SK-N-SH treated with all-trans-retinoic acid at 6 μM for 48 hours (cell line): ENCODE measurements at regions not wholly inside any gene's neighbourhood (a gene's known extent, or its start where the extent isn't known, plus 50 kb on each side); places are given as distances from the start of the nearest gene placed in this dataset.

ENCODE experiments used
- ATAC-seq: fragments of 200-7000 bp; cut with Tn5 transposase; 3 replicates; pipeline ENCODE4 v1.9.1; 2020; ENCODE audit warnings: mild to moderate bottlenecking, moderate library complexity
- ARNTL ChIP-seq: fragments of 450-650 bp; formaldehyde crosslinking; IDR thresholded peaks from 2 replicates; pipeline ENCODE4 v1.5.0; 2020; ENCODE audit warnings: low read depth, mild to moderate bottlenecking, moderate library complexity, borderline replicate concordance
- BACH2 ChIP-seq: fragments of 250-450 bp; sonication (Bioruptor Pico); IDR thresholded peaks from 2 replicates; pipeline ENCODE4 v1.9.0; 2021; ENCODE audit warnings: mild to moderate bottlenecking, borderline replicate concordance
- CREB5 ChIP-seq: fragments of 250-450 bp; sonication (Bioruptor Pico); IDR thresholded peaks from 2 replicates; pipeline ENCODE4 v1.5.1; 2020; ENCODE audit warnings: low read depth, mild to moderate bottlenecking, moderate library complexity
- CSDC2 ChIP-seq: fragments of 250-450 bp; sonication (Bioruptor Pico); IDR thresholded peaks from 2 replicates; pipeline ENCODE4 v1.5.0; 2020; ENCODE audit warnings: mild to moderate bottlenecking, moderate library complexity
- ESRRG ChIP-seq: fragments of 250-450 bp; sonication (Bioruptor Pico); IDR thresholded peaks from 2 replicates; pipeline ENCODE4 v1.6.1; 2021; ENCODE audit warnings: mild to moderate bottlenecking
- ISL1 ChIP-seq: fragments of 250-450 bp; sonication (Bioruptor Pico); IDR thresholded peaks from 2 replicates; pipeline ENCODE4 v2.1.2; 2022; ENCODE audit warnings: mild to moderate bottlenecking, moderate library complexity
- OSR1 ChIP-seq: fragments of 250-450 bp; sonication (Bioruptor Pico); IDR thresholded peaks from 2 replicates; pipeline ENCODE4 v1.8.0; 2022; ENCODE audit warnings: moderate library complexity, mild to moderate bottlenecking, inconsistent platforms
- RARB ChIP-seq: fragments of 250-450 bp; sonication (Bioruptor Pico); IDR thresholded peaks from 2 replicates; pipeline ENCODE4 v1.8.0; 2021; ENCODE audit warnings: mild to moderate bottlenecking, moderate library complexity
- SNAI2 ChIP-seq: fragments of 250-450 bp; sonication (Bioruptor Pico); IDR thresholded peaks from 2 replicates; pipeline ENCODE4 v1.5.0; 2020; ENCODE audit warnings: mild to moderate bottlenecking, moderate library complexity
- TOX ChIP-seq: fragments of 250-450 bp; sonication (Bioruptor Pico); IDR thresholded peaks from 2 replicates; pipeline ENCODE4 v1.8.0; 2021; ENCODE audit warnings: mild to moderate bottlenecking, moderate library complexity, borderline replicate concordance
- ZC3H10 ChIP-seq: fragments of 250-450 bp; sonication (Bioruptor Pico); IDR thresholded peaks from 2 replicates; pipeline ENCODE4 v1.5.1; 2021; ENCODE audit warnings: mild to moderate bottlenecking, moderate library complexity
- ZNF565 ChIP-seq: fragments of 450-650 bp; formaldehyde crosslinking; conservative IDR thresholded peaks from 2 replicates; pipeline ENCODE4 v1.5.0; 2020; ENCODE audit warnings: low read depth, mild to moderate bottlenecking, moderate library complexity
- TF ChIP-seq, protein P1 (sequence below): fragments of 250-450 bp; sonication (Bioruptor Pico); IDR thresholded peaks from 2 replicates; pipeline ENCODE4 v1.8.0; 2021; ENCODE audit warnings: low read depth, mild to moderate bottlenecking, moderate library complexity, borderline replicate concordance
- TF ChIP-seq, protein P2 (sequence below): fragments of 250-450 bp; sonication (Bioruptor Pico); IDR thresholded peaks from 2 replicates; pipeline ENCODE4 v1.8.0; 2020; ENCODE audit warnings: mild to moderate bottlenecking, moderate library complexity, borderline replicate concordance
- TF ChIP-seq, protein P3 (sequence below): fragments of 250-450 bp; sonication (Bioruptor Pico); IDR thresholded peaks from 2 replicates; pipeline ENCODE4 v1.5.1; 2021; ENCODE audit warnings: mild to moderate bottlenecking, moderate library complexity
- TF ChIP-seq, protein P4 (sequence below): fragments of 250-450 bp; sonication (Bioruptor Pico); IDR thresholded peaks from 2 replicates; pipeline ENCODE4 v1.5.0; 2020; ENCODE audit warnings: mild to moderate bottlenecking, moderate library complexity

- no peak for TF ChIP-seq ZNF565 (CRISPR knock-in tag)
- no peak for TF ChIP-seq ISL1 (CRISPR knock-in tag)
- ATAC-seq: no peak
Measured at GRCh38 chr5:51539232-51539631, 156.0 kb downstream of the ISL1 start.

DNA sequence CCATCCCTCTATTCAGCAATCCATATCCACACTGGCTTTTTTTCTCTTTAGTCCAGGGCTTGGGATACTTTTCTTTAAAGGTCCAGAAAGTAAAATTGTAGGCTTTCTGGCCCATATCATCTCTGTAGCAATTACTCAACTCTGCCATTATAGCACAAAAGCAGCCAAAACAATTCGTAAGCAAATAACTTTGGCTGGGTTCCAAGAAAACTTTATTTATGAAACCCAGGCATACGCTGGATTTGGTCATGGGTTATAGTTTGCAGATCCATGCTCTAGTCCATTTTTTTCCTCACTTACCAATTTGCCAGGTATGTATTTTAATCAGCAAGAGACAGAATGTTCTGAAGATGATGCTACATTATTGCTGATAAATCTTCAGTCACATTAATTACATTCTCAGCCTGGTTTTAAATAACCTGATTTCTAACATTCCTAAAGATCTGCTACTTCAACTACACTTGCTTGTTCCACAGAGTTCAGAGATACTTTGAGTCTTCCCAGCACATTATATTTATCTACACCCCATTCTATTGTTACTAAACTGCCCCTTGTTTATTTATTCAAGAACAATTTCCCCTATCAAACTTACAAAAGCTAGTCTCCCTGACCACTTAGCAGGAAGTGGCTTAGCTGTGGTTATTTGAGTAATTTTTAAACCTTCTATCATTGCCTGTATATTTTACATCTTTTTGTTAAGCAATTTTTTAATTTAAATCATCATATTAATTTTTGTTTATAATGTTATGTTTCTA is 161.0 kb downstream of the ISL1 start:
- ATAC-seq: no peak

GRCh38 chr5:51556833-51557232 is 173.6 kb downstream of the ISL1 start:
- TF ChIP-seq ARNTL (CRISPR knock-in tag): no peak
- no peak for TF ChIP-seq RARB
- TF ChIP-seq, protein P1, sequence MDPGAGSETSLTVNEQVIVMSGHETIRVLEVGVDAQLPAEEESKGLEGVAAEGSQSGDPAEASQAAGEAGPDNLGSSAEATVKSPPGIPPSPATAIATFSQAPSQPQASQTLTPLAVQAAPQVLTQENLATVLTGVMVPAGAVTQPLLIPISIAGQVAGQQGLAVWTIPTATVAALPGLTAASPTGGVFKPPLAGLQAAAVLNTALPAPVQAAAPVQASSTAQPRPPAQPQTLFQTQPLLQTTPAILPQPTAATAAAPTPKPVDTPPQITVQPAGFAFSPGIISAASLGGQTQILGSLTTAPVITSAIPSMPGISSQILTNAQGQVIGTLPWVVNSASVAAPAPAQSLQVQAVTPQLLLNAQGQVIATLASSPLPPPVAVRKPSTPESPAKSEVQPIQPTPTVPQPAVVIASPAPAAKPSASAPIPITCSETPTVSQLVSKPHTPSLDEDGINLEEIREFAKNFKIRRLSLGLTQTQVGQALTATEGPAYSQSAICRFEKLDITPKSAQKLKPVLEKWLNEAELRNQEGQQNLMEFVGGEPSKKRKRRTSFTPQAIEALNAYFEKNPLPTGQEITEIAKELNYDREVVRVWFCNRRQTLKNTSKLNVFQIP (CRISPR knock-in tag): no peak
- no peak for ATAC-seq

More for the DNA sequence above, 161.0 kb downstream of the ISL1 start:
- no peak for TF ChIP-seq CSDC2 (CRISPR knock-in tag)
- TF ChIP-seq, protein P2, sequence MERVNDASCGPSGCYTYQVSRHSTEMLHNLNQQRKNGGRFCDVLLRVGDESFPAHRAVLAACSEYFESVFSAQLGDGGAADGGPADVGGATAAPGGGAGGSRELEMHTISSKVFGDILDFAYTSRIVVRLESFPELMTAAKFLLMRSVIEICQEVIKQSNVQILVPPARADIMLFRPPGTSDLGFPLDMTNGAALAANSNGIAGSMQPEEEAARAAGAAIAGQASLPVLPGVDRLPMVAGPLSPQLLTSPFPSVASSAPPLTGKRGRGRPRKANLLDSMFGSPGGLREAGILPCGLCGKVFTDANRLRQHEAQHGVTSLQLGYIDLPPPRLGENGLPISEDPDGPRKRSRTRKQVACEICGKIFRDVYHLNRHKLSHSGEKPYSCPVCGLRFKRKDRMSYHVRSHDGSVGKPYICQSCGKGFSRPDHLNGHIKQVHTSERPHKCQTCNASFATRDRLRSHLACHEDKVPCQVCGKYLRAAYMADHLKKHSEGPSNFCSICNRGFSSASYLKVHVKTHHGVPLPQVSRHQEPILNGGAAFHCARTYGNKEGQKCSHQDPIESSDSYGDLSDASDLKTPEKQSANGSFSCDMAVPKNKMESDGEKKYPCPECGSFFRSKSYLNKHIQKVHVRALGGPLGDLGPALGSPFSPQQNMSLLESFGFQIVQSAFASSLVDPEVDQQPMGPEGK (CRISPR knock-in tag): no peak
- no peak for TF ChIP-seq BACH2 (CRISPR knock-in tag)
- no peak for TF ChIP-seq ZC3H10 (CRISPR knock-in tag)
- no peak for TF ChIP-seq RARB

DNA sequence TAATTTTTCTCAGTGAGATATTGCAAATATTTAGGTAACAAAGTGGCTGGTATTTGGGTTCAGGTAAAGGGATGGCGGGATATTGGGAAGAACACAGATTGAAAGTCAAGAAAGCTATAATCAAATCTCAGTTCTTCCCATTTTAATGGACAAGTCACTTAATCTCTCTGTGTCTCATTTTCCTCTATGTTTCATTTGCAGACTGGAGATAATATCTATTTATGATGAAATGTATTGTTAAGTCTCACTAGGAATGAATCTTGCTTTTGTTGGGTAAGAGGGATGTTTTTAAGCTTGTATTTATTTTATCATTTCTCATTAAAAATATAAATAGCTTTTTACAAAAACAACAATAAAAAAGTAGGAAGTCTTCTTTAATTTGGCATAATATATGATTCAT is 175.4 kb downstream of the ISL1 start:
- TF ChIP-seq TOX (CRISPR knock-in tag): no peak
- TF ChIP-seq BACH2 (CRISPR knock-in tag): no peak
- no peak for TF ChIP-seq CREB5 (CRISPR knock-in tag)
- TF ChIP-seq ZNF565 (CRISPR knock-in tag): no peak
- TF ChIP-seq SNAI2 (CRISPR knock-in tag): no peak
- TF ChIP-seq OSR1: no peak
- TF ChIP-seq ESRRG (CRISPR knock-in tag): no peak
- TF ChIP-seq, protein P3, sequence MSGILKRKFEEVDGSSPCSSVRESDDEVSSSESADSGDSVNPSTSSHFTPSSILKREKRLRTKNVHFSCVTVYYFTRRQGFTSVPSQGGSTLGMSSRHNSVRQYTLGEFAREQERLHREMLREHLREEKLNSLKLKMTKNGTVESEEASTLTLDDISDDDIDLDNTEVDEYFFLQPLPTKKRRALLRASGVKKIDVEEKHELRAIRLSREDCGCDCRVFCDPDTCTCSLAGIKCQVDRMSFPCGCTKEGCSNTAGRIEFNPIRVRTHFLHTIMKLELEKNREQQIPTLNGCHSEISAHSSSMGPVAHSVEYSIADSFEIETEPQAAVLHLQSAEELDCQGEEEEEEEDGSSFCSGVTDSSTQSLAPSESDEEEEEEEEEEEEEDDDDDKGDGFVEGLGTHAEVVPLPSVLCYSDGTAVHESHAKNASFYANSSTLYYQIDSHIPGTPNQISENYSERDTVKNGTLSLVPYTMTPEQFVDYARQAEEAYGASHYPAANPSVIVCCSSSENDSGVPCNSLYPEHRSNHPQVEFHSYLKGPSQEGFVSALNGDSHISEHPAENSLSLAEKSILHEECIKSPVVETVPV: no peak
- no peak for ATAC-seq

DNA sequence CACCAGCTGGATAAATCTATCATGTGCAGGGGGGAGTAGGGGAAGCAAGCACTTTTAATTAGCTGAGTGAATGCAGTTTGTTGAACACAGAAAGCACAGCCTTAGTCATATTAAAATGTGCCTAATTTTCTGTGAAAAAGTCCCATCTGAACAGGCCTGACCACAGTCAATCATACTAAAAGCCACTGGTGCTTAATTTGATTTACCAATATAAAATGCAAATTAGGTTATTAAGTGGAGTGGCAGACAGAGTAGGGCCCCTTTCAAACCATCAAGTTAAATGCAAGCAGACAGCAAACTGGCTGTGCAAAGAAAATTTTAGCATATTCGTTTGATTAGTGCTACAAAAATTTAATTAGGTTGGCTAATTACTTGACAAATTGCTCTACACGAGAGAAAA is 176.1 kb downstream of the ISL1 start:
- ATAC-seq: no peak
- TF ChIP-seq ISL1 (CRISPR knock-in tag) (0 out of 2 replicates have a peak, but pooled peaks have one; percentile 23), BACH2 (CRISPR knock-in tag) (no peak)
- TF ChIP-seq, protein P4, sequence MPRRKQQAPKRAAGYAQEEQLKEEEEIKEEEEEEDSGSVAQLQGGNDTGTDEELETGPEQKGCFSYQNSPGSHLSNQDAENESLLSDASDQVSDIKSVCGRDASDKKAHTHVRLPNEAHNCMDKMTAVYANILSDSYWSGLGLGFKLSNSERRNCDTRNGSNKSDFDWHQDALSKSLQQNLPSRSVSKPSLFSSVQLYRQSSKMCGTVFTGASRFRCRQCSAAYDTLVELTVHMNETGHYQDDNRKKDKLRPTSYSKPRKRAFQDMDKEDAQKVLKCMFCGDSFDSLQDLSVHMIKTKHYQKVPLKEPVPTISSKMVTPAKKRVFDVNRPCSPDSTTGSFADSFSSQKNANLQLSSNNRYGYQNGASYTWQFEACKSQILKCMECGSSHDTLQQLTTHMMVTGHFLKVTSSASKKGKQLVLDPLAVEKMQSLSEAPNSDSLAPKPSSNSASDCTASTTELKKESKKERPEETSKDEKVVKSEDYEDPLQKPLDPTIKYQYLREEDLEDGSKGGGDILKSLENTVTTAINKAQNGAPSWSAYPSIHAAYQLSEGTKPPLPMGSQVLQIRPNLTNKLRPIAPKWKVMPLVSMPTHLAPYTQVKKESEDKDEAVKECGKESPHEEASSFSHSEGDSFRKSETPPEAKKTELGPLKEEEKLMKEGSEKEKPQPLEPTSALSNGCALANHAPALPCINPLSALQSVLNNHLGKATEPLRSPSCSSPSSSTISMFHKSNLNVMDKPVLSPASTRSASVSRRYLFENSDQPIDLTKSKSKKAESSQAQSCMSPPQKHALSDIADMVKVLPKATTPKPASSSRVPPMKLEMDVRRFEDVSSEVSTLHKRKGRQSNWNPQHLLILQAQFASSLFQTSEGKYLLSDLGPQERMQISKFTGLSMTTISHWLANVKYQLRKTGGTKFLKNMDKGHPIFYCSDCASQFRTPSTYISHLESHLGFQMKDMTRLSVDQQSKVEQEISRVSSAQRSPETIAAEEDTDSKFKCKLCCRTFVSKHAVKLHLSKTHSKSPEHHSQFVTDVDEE (CRISPR knock-in tag): peak; percentile 62; the same call in 1 of the 2 replicates
- TF ChIP-seq, all 23 proteins: peak for 2
